Glutamatergic neuron (in vitro differentiated cells): ENCODE measurements at regions not wholly inside any gene's neighbourhood (a gene's known extent, or its start where the extent isn't known, plus 50 kb on each side); places are given as distances from the start of the nearest gene placed in this dataset.

Experiments used
- DNase-seq: peaks from one replicate; pipeline ENCODE4 v3.0.0; 2022
- H3K27ac Mint-ChIP-seq: one replicate; pipeline ENCODE4 v1.8.0; 2020; ENCODE audit warnings: mild to moderate bottlenecking, mixed read lengths, inconsistent platforms; ENCODE audit not compliant: unreplicated experiment
- H3K27me3 Mint-ChIP-seq: one replicate; pipeline ENCODE4 v1.8.0; 2020; ENCODE audit warnings: mild to moderate bottlenecking, moderate library complexity, mixed read lengths, inconsistent platforms; ENCODE audit not compliant: unreplicated experiment
- H3K36me3 Mint-ChIP-seq: one replicate; pipeline ENCODE4 v1.8.0; 2020; ENCODE audit warnings: mild to moderate bottlenecking, mixed read lengths, inconsistent platforms; ENCODE audit not compliant: unreplicated experiment
- H3K4me1 Mint-ChIP-seq: one replicate; pipeline ENCODE4 v1.8.0; 2020; ENCODE audit warnings: mild to moderate bottlenecking, low read depth, mixed read lengths, inconsistent platforms; ENCODE audit not compliant: unreplicated experiment
- H3K4me3 Mint-ChIP-seq: one replicate; pipeline ENCODE4 v1.8.0; 2020; ENCODE audit warnings: mild to moderate bottlenecking, mixed read lengths, inconsistent platforms; ENCODE audit not compliant: unreplicated experiment
- H3K9me3 Mint-ChIP-seq: one replicate; pipeline ENCODE4 v1.8.0; 2020; ENCODE audit warnings: mild to moderate bottlenecking, moderate library complexity, mixed read lengths, inconsistent platforms; ENCODE audit not compliant: unreplicated experiment
- CTCF ChIP-seq: fragments of 200-600 bp; sonication (generic); IDR thresholded peaks from one replicate; pipeline ENCODE4 v1.5.0; 2021; ENCODE audit not compliant: partially characterized antibody, unreplicated experiment

DNA sequence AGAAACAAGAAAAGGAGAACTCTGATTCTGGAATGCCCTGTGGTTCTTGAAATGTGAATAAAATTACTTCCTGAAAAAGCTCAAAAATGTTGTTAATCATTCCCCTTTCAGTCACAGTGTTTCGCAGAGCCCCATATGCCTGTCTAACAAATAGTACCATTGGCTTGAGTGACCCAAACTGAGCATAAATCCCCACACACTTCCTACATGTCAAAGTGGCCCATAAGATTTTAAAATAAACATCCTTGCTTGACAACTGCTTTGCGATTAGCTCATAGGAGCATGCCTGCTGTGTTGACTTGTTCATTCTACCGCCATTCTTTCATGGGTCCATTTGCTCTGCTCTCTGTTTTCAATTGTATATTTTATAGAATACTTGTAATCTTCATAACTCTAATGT is 377.8 kb upstream of the SMIM21 start:
- DNase-seq, result no peak
- peaks cover 2% of the 10 kb centered on the region for H3K9me3 Mint-ChIP-seq
- H3K36me3 Mint-ChIP-seq, result no peaks in the 10 kb centered on the region
- no peak overlapping the region for H3K27ac Mint-ChIP-seq
- TF ChIP-seq CTCF, result no peak
- H3K4me1 Mint-ChIP-seq, result peaks cover 11% of the 10 kb centered on the region
- H3K4me3 Mint-ChIP-seq, result no peak overlapping the region
- no peaks in the 10 kb centered on the region for H3K27me3 Mint-ChIP-seq

DNA sequence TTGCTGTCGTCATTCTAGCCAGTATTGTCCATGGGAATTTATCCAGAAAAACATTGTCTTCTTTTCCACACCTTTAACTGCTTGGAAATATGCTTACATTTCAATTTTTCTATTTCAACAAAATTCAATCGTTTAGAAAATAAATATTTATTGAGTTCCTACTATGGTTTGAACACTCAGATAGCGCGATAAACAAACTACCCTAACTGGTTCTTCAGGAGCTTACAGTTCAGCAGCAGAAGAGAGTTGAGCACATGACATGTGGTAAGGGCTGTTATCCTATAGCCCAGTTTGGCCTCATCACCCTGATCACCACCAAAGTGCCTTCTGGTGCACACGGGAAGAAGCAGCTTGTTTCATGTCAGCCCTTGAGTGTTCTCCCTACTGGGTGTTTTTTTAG is 375.2 kb upstream of the SMIM21 start:
- no peak for TF ChIP-seq CTCF
- peaks cover 2% of the 10 kb centered on the region for H3K9me3 Mint-ChIP-seq
- no peaks in the 10 kb centered on the region for H3K36me3 Mint-ChIP-seq
- H3K27ac Mint-ChIP-seq, result no peak overlapping the region
- no peaks in the 10 kb centered on the region for H3K27me3 Mint-ChIP-seq
- no peak overlapping the region for H3K4me3 Mint-ChIP-seq
- no peaks in the 10 kb centered on the region for H3K4me1 Mint-ChIP-seq
- no peak for DNase-seq

DNA sequence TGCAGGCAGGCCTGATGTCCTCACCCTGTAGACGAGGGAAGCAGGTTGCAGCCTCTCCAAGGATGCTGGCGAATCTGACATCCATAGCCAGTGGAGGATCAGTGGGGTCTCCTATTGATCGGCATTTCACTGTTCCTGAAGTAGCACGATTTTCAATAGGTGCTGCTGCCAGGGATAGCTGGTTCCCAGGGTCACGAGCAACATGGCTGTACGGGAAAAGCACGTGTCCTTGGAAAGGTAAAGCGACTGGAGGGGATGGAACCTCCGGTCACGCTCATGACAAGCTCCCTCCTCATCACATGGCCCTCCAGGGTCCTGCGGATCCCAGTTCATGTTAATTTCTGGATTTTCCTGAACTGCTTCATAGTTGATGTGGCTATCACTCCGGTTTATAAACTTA is 373.7 kb upstream of the SMIM21 start:
- no peak for DNase-seq
- Mint-ChIP-seq H3K4me1 (no peaks in the 10 kb centered on the region), H3K27me3 (no peaks in the 10 kb centered on the region), H3K27ac (no peak overlapping the region), H3K36me3 (no peaks in the 10 kb centered on the region), H3K4me3 (no peak overlapping the region), H3K9me3 (peaks cover under 1% of the 10 kb centered on the region)
- TF ChIP-seq CTCF, result no peak

DNA sequence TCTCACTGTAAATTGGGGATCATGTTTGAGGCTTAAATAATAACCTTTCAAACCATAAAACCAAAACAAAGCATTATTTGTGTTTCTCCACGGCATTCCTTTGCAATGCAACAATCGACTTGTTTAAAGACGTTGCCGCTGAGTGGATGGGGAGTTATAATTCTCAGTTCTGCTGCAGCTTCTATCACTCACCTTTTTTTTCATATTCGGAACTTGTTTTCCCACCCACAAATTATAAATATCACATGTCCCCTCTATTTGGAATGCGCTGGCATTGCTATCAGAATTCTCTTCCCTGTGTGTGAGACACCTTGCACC is 372.8 kb upstream of the SMIM21 start:
- TF ChIP-seq CTCF, result no peak
- Mint-ChIP-seq H3K4me1 (no peaks in the 10 kb centered on the region), H3K27ac (no peak overlapping the region), H3K36me3 (no peaks in the 10 kb centered on the region), H3K27me3 (no peaks in the 10 kb centered on the region), H3K9me3 (peaks cover 3% of the 10 kb centered on the region), H3K4me3 (no peak overlapping the region)
- no peak for DNase-seq

GRCh38 chr18:75799449-75800330 is 372.2 kb upstream of the SMIM21 start:
- H3K36me3 Mint-ChIP-seq, result no peaks in the 10 kb centered on the region
- no peak for DNase-seq
- H3K27me3 Mint-ChIP-seq, result no peaks in the 10 kb centered on the region
- no peaks in the 10 kb centered on the region for H3K4me1 Mint-ChIP-seq
- H3K9me3 Mint-ChIP-seq, result peaks cover 3% of the 10 kb centered on the region
- no peak overlapping the region for H3K27ac Mint-ChIP-seq
- H3K4me3 Mint-ChIP-seq, result no peak overlapping the region
- TF ChIP-seq CTCF, result no peak
